IMR-90 (cell line): ENCODE measurements at regions not wholly inside any gene's neighbourhood (a gene's known extent, or its start where the extent isn't known, plus 50 kb on each side); places are given as distances from the start of the nearest gene placed in this dataset.

ENCODE experiments used
- ATAC-seq: fragments of 200-7000 bp; cut with Tn5 transposase; 2 replicates; pipeline ENCODE4 v1.9.1; 2020; ENCODE audit warnings: low read depth, mild to moderate bottlenecking, moderate library complexity
- BruUV-seq: library from RNA; stranded (reverse); fragments of 400-500 nt; replicated peaks from 2 replicates; lab custom pipeline; 2021; lab: Mats Ljungman, UMichigan
- CTCF ChIA-PET: fragments of 300-600 bp; formaldehyde crosslinking; extraction: SDS; loops from one replicate; lab custom pipeline; 2021; ENCODE audit warnings: antibody characterized with exemption; lab: Yijun Ruan, JAX
- POLR2A ChIA-PET: fragments of 300-600 bp; sonication (Branson Sonifier 250); formaldehyde crosslinking; loops from one replicate; lab custom pipeline; 2022; ENCODE audit warnings: antibody characterized with exemption; ENCODE audit not compliant: unreplicated experiment; lab: Charles Lee
- DNase-seq: peaks from one replicate; pipeline ENCODE4 v3.0.0; 2013
- H2AFZ ChIP-seq: replicated peaks from 2 replicates; pipeline ENCODE3; 2013; ENCODE audit warnings: low read length, mild to moderate bottlenecking; ENCODE audit not compliant: poor library complexity
- H2AK5ac ChIP-seq: 2 replicates; pipeline ENCODE4 v1.6.1; 2013; ENCODE audit warnings: low read depth, low read length, inconsistent platforms
- H2AK9ac ChIP-seq: replicated peaks from 2 replicates; pipeline ENCODE3; 2013; ENCODE audit warnings: mild to moderate bottlenecking, low read depth, low read length, moderate library complexity; ENCODE audit not compliant: poor library complexity
- H2BK120ac ChIP-seq: 2 replicates; pipeline ENCODE4 v1.6.1; 2013; ENCODE audit warnings: low read depth, low read length, inconsistent platforms
- H2BK15ac ChIP-seq: 3 replicates; pipeline ENCODE4 v1.6.1; 2013; ENCODE audit warnings: low read depth, low read length, inconsistent platforms
- H2BK20ac ChIP-seq: 2 replicates; pipeline ENCODE4 v1.6.1; 2013; ENCODE audit warnings: low read depth, mild to moderate bottlenecking, inconsistent platforms, low read length, moderate library complexity
- H2BK5ac ChIP-seq: 2 replicates; pipeline ENCODE4 v1.6.1; 2013; ENCODE audit warnings: mild to moderate bottlenecking, low read depth, low read length, inconsistent platforms; ENCODE audit not compliant: poor library complexity, severe bottlenecking
- H3K14ac ChIP-seq: replicated peaks from 2 replicates; pipeline ENCODE4 v1.6.1; 2013; ENCODE audit warnings: low read depth, low read length, inconsistent platforms
- H3K18ac ChIP-seq: 2 replicates; pipeline ENCODE4 v1.6.1; 2013; ENCODE audit warnings: low read depth, low read length, control low read depth
- H3K23ac ChIP-seq: 2 replicates; pipeline ENCODE4 v1.6.1; 2013; ENCODE audit warnings: low read depth, low read length, inconsistent platforms
- H3K27ac ChIP-seq: 2 replicates; pipeline ENCODE4 v1.5.1; 2013; ENCODE audit warnings: mild to moderate bottlenecking, control low read depth, low read length; ENCODE audit not compliant: insufficient read depth
- H3K27me3 ChIP-seq: 2 replicates; pipeline ENCODE4 v1.6.1; 2013; ENCODE audit warnings: low read length; ENCODE audit not compliant: control insufficient read depth, insufficient read depth
- H3K36me3 ChIP-seq: 2 replicates; pipeline ENCODE4 v1.6.1; 2013; ENCODE audit warnings: low read length, mixed read lengths; ENCODE audit not compliant: control insufficient read depth, insufficient read depth
- H3K4ac ChIP-seq: 2 replicates; pipeline ENCODE4 v1.6.1; 2013; ENCODE audit warnings: low read depth, low read length, inconsistent platforms
- H3K4me1 ChIP-seq: 2 replicates; pipeline ENCODE4 v1.6.1; 2013; ENCODE audit warnings: low read length, mixed read lengths; ENCODE audit not compliant: control insufficient read depth, insufficient read depth
- H3K4me2 ChIP-seq: 2 replicates; pipeline ENCODE4 v1.6.1; 2013; ENCODE audit warnings: low read depth, mild to moderate bottlenecking, control low read depth, low read length, moderate library complexity
- H3K4me3 ChIP-seq: 2 replicates; pipeline ENCODE4 v1.5.1; 2013; ENCODE audit warnings: low read depth, mild to moderate bottlenecking, control low read depth, low read length, moderate library complexity; ENCODE audit not compliant: insufficient read depth
- H3K56ac ChIP-seq: 2 replicates; pipeline ENCODE4 v1.6.1; 2013; ENCODE audit warnings: low read length, inconsistent platforms; ENCODE audit not compliant: insufficient read depth; ENCODE audit errors: extremely low read depth
- H3K79me1 ChIP-seq, 2 experiments: 2 replicates each; pipeline ENCODE4 v1.6.1; 2013; ENCODE audit warnings: low read length in 2 of 2, inconsistent platforms in 1 of 2, low read depth in 1 of 2
- H3K9ac ChIP-seq: 2 replicates; pipeline ENCODE4 v1.6.1; 2013; ENCODE audit warnings: low read depth, low read length, control low read depth
- H3K9me1 ChIP-seq: 2 replicates; pipeline ENCODE4 v1.6.1; 2013; ENCODE audit warnings: low read length, inconsistent platforms; ENCODE audit not compliant: insufficient read depth
- H3K9me3 ChIP-seq: 2 replicates; pipeline ENCODE4 v1.6.1; 2013; ENCODE audit warnings: low read length; ENCODE audit not compliant: control insufficient read depth, insufficient read depth
- H4K20me1 ChIP-seq: 2 replicates; pipeline ENCODE4 v1.6.1; 2013; ENCODE audit warnings: low read length, inconsistent platforms; ENCODE audit not compliant: insufficient read depth
- H4K5ac ChIP-seq: 2 replicates; pipeline ENCODE4 v1.6.1; 2013; ENCODE audit warnings: mild to moderate bottlenecking, low read depth, low read length, control low read depth
- H4K8ac ChIP-seq, 2 experiments: 2 replicates each; pipeline ENCODE4 v1.6.1; 2013; ENCODE audit warnings: low read depth in 2 of 2, low read length in 2 of 2, control low read depth in 1 of 2, inconsistent platforms in 1 of 2
- H4K91ac ChIP-seq: 2 replicates; pipeline ENCODE4 v1.6.1; 2013; ENCODE audit warnings: low read depth, low read length, inconsistent platforms; ENCODE audit not compliant: insufficient read depth
- BHLHE40 ChIP-seq: fragments of 150-350 bp; IDR thresholded peaks from 2 replicates; pipeline ENCODE4 v1.6.1; 2016; ENCODE audit warnings: mild to moderate bottlenecking, low read depth, low read length
- FOS ChIP-seq: fragments of 150-350 bp; IDR thresholded peaks from 2 replicates; pipeline ENCODE4 v1.6.1; 2016; ENCODE audit warnings: low read depth, low read length
- NFE2L2 ChIP-seq: fragments of 150-350 bp; IDR thresholded peaks from 2 replicates; pipeline ENCODE4 v1.6.1; 2016; ENCODE audit warnings: low read depth, mild to moderate bottlenecking, low read length
- USF2 ChIP-seq: fragments of 150-350 bp; IDR thresholded peaks from 2 replicates; pipeline ENCODE4 v1.6.1; 2017; ENCODE audit warnings: mild to moderate bottlenecking, antibody characterized with exemption, low read length, low read depth
- WGBS, 2 experiments: methylation state at CpG; one replicate each; pipeline versions ENCODE4 v1.1.5 to v1.1.7; 2013; ENCODE audit warnings: missing lambda C conversion rate in 2 of 2; ENCODE audit not compliant: insufficient read length in 1 of 2; ENCODE audit errors: extremely low coverage in 2 of 2; 5-methylcytosine and 5-hydroxymethylcytosine counted together
- dilution Hi-C: fragments of 300-500 bp; cut with HindIII; formaldehyde crosslinking; loops from one replicate; pipeline ENCODE4 v1.14.3; 2018; ENCODE audit warnings: low sequenced_read_pairs; ENCODE audit not compliant: unreplicated experiment
- in situ Hi-C: fragments of 300-500 bp; cut with MboI; formaldehyde crosslinking; loops from 3 replicates; pipeline ENCODE4 v1.14.3; 2019; ENCODE audit warnings: low sequenced_read_pairs, inconsistent platforms, mixed read lengths
- intact Hi-C: fragments of 100-400 bp; cut with micrococcal nuclease; formaldehyde crosslinking; loops from 2 replicates; pipeline ENCODE4 v1.10.0; 2022

GRCh38 chr2:239800785-239801386, 224.3 kb downstream of the NDUFA10 start:
- no peak overlapping the region for H3K14ac ChIP-seq
- H2AFZ ChIP-seq = no peak overlapping the region
- no peak overlapping the region for H3K56ac ChIP-seq
- peaks cover 36% of the 10 kb centered on the region for H3K9me3 ChIP-seq
- CTCF ChIA-PET = no interaction called here
- H3K27me3 ChIP-seq = no peaks in the 10 kb centered on the region
- H4K8ac ChIP-seq = no peak overlapping the region
- in situ Hi-C loops = no loop called here
- H3K27ac ChIP-seq = no peak overlapping the region
- no peaks in the 10 kb centered on the region for H3K36me3 ChIP-seq
- H2BK15ac ChIP-seq = no peak overlapping the region
- no peaks in the 10 kb centered on the region for H3K79me1 ChIP-seq
- no peak for ATAC-seq
- H3K4me3 ChIP-seq = no peak overlapping the region
- no peak overlapping the region for H3K9ac ChIP-seq
- H3K18ac ChIP-seq = no peak overlapping the region
- H3K4ac ChIP-seq = no peak overlapping the region
- H3K23ac ChIP-seq = no peak overlapping the region
- dilution Hi-C loops = no loop called here
- no peak overlapping the region for H4K5ac ChIP-seq
- H4K20me1 ChIP-seq = no peaks in the 10 kb centered on the region
- H2BK5ac ChIP-seq = no peak overlapping the region
- H3K9me1 ChIP-seq = no peaks in the 10 kb centered on the region
- H4K91ac ChIP-seq = no peak overlapping the region
- POLR2A ChIA-PET = no interaction called here
- TF ChIP-seq NFE2L2 = no peak
- no peak for TF ChIP-seq FOS
- TF ChIP-seq USF2 = no peak
- TF ChIP-seq BHLHE40 = no peak
- intact Hi-C loops = no loop called here
- DNase-seq = no peak
- H3K4me1 ChIP-seq = no peaks in the 10 kb centered on the region
- no peak overlapping the region for H2BK120ac ChIP-seq
- no peak overlapping the region for H3K4me2 ChIP-seq
- no peak overlapping the region for H2BK20ac ChIP-seq
- no peak overlapping the region for H2AK9ac ChIP-seq
- 85% methylated on average over 13 of the region's 22 CpGs; no CpG with 5 or more reads in 1 of the 2 experiments for WGBS, 2 experiments
- no peak overlapping the region for H2AK5ac ChIP-seq
- no TSS peak for BruUV-seq
